GM21619 (cell line): ENCODE measurements at regions not wholly inside any gene's neighbourhood (a gene's known extent, or its start where the extent isn't known, plus 50 kb on each side); places are given as distances from the start of the nearest gene placed in this dataset.
"Not testable (repeated sequence)": the region's sequence is repeated elsewhere in the genome, so short reads cannot be mapped to it uniquely, and the experiment has no call there.

Experiments
- ATAC-seq: cut with Tn5 transposase; IDR thresholded peaks from one replicate; pipeline ENCODE4 v1.9.1; 2021; ENCODE audit not compliant: unreplicated experiment

DNA sequence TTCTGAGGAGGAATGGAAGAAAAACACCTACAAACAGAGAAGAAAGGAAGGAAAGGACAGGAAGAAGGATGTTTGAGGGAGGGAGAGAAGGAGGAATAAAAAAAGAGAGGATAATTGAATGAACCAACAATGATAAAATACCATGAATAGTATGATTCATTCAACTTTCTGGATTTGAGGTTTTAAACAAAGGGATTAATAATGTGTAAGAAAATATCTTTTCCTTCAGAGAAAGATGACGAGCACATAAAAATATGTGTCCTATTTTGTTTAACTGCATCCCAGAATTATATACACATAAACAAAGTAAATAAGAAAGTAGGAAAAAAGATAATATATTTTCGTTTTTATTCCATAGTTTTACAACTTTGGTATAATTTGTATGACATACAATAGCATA, 1380.4 kb downstream of the STIM2 start:
- ATAC-seq, result no peak

DNA sequence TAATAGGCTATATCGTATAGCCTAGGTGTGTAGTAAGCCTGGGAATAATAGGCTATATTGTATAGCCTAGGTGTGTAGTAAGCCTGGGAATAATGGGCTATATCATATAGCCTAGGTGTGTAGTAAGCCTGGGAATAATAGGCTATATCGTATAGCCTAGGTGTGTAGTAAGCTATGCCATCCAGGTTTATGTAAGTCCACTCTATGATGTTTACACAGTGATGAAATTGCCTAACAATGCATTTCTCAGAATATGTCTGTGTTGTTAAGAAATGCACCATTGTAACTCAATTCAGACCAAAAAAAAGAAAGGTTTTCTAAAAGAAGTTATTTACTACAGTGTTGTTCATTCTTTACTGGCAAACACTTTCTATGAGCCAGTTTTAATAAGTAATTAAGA, 1387.2 kb downstream of the STIM2 start:
- ATAC-seq, result no peak

DNA sequence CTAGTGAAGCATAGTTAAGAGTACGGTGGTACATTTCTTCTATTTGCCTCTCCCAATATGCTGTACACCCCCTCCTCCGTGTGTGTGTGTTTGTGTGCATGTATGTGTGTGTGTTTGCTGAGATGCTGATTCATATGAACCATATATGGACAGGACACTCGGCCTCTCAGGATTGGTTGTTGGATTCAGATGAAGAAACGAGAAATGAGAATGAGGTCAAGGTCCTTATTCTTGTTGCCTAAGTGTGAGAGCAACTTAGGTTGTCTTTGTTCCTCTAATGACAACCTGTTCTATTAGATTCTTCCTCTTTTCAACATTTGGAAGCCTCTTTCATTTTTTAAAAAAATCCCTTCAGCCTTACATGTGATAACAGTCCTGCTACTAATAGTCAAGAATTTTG, 1387.6 kb downstream of the STIM2 start:
- no peak for ATAC-seq

DNA sequence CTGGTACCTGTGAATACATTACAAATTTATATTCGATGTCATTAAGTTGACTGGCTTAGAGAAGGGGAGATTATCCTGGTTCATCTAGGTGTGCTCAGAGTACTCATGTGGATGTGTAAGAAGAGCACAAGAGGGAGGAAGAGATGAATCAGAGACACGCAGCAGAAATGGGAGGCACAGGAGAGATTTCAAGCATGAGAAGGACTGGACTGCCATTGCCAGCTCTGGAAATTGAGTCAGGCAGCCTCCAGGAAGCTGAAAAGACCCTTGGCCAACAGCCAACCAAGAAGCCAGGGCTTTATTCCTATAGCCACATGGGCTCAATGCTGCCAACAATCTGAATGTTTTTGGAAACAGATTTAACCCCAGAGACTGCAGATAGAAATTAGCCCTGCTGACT, 1390.0 kb downstream of the STIM2 start:
- ATAC-seq, result no peak

DNA sequence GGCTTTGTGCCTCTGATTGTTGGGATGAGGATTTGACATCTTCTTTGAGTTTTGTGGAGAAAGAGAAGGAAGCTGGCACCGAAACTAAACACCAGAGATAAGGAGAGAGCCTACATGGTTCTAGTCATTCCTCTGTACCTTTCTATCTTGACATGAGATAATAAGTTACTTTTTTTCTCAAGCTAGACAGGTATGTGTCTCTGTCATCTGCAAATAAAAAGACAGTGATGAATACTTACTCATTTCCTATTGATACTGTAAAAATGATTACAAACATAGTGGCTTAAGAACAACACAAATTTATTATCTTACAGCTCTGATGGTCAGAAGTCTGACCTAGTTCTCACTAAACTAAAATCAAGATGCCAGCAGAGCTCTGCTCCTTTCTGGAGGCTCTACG, 1391.2 kb downstream of the STIM2 start:
- ATAC-seq, result no peak

DNA sequence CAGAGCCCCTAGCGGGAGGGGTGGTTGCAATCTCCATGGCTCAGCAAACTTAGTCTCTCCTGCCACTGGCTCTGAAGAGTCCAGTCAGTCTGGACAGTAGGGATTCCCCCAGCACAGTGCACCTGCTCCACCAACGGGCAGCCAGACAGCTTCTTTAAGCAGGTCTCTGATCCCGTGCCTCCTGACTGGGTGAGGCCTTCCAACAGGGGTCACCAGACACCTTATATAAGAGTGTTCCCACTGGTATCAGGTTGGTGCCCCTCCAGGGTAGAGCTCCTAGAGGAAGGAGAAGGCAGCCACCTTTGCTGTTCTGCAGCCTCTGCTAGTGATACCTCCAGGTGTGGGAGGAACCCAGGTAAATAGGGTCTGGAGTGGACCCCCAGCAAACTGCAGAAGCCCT, 1393.4 kb downstream of the STIM2 start:
- no peak for ATAC-seq

DNA sequence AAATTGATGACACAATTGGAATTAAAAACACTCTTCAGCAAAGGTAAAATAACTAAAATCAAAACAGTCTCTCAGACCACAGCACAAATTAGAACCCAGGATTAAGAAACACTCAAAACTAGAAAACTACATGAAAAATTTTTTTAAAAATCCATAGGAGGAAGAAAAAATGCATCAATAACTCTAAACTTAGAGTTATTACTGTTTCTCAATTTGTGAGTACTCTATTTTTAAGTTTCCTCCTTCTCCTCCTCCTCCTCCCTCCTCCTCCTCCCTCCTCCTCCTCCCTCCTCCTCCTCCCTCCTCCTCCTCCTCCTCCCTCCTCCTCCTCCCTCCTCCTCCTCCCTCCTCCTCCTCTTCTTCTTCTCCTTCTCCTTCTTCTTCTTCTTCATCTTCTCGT, 1395.7 kb downstream of the STIM2 start:
- ATAC-seq, result no peak

DNA sequence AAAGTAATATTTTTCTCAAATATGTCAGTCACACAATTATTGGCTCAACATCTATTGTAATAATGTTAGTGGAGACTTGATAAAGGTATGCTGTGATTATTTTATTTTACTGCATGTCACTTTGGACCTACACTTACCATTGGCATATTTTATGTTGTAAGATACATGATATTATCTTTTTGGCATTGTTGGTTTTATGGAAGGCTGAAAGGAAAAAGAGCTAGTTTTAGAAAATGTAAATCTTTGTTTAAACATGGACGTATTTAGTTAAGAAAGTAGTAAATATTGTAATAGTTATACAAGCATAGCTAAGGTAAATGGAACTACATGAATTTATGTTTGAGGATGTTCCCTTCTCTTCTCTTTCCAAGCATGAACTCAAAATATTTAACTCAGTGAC, 1399.3 kb downstream of the STIM2 start:
- ATAC-seq, result no peak

DNA sequence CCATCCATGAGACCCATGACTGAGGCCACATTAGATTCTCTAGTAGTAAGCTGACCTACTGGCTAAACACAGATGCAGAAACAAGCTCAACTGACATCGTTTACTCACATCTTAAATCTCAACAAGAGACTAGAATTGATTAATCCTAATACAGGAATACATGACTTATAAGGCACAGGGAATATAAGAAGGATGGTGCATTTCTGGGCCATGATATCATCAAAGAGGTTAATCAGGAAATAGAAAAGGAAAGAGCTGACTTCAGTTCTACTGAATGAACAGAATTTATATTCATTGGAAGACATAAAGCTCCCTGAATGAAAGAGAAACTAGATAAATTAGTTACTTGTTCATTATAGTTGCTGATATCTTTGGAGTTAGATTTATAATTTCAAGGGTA, 1406.5 kb downstream of the STIM2 start:
- no peak for ATAC-seq

DNA sequence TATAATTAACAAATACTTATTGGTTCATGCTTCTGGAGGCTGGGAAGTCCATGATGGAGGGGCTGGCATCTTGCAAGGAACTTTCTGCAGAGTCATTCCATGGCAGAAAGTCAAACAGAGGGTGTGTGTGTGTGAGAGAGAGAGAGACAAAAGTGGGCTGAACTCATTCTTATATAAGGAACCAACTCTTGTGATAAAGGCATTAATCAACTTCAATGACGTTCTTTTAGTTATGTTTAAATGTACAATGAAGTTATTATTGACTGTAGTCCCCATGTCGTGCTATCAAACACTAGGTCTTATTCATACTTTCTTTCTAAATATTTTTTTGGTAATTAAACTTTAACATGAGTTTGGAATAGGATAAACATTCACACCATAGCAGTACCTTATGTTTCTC, 1408.8 kb downstream of the STIM2 start:
- ATAC-seq, result no peak

DNA sequence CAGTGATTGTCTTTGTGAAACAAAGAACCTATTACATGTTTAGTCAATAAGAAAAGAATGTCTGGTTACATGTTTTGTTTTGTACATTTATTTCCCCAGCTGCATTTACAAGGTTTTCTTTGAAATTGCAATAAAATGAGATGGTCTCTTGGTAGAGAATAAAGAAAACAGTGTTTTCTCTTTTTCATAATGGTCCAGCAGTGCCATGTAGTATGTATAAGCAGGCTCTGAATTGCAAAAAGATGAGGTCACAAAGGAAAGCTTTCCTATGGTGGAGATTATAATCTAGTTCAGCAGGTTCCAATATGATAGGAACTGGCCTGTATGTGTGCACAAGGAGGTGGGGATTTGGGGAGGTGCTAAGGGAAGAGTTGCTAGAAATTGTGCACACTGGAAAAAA, 1417.3 kb downstream of the STIM2 start:
- no peak for ATAC-seq

DNA sequence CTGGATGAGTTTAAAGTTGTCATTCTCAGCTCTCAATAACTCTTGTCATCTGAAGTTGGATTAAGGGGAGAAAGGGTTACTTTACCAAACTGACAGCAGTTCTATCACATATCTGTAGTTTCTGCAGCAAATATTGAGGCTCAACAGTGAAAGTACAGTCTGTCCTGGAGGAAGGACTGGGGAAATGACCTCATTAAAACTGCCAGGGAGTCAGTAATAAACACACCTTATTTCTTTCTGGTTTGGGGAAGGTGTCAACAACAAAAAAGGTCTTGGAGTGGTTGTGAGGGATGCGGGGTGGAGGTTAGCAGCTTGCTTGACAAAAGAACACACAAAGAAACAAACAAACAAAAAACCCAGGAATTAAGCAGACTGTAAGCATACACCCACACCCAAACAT, 1418.0 kb downstream of the STIM2 start:
- ATAC-seq, result no peak

DNA sequence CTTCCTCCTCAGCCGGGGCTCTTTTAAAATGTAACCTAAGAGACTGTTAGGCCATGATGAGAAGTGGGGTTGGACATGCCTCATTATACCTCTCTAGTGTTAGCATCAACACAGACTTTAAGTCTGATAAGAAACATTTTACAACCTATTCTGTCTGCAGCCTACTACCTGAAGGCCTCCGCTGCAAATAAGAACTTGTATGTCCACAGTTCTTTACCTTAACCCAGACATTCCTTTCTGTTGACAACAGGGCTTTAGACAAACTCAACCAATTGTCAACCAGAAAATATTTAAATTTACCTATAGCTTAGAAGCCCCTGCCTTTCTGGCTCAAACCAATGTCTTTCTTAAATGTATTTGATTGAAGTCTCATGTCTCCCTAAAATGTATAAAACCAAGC, 1418.6 kb downstream of the STIM2 start:
- ATAC-seq, result no peak

DNA sequence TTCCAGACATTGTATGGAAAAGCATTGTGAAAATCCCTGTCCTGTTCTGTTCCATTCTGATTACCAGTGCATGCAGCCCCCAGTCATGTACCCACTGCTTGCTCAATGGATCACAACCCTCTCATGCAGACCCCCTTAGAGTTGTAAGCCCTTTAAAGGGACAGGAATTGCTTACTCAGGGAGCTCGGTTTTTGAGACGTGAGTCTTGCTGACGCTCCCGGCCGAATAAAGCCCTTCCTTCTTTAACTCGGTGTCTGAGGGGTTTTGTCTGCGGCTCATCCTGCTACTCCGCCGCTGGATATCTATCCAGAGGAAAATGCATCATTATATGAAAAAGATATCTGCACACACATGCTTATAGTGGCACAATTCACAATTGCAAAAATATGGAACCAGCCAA, 1425.6 kb downstream of the STIM2 start:
- not testable (repeated sequence) for ATAC-seq

DNA sequence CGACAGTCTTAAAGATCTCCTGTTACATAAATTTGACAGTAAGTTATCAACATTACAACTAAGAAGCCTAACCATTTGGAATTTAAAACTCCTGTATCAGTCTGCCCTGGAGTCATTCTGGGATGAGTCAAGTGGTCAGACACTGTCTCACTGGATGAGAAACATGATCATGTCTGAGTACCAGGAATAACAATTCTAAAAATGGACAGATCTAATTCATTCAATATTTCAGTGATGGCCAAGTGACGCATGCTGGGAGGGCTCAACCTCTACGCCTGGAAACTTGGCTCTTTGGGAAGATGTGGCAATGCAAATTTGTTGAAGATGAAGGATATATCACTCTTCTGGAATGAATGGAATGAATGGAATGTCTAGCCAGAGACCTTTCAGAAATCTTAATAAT, 1427.2 kb downstream of the STIM2 start:
- ATAC-seq, result no peak

DNA sequence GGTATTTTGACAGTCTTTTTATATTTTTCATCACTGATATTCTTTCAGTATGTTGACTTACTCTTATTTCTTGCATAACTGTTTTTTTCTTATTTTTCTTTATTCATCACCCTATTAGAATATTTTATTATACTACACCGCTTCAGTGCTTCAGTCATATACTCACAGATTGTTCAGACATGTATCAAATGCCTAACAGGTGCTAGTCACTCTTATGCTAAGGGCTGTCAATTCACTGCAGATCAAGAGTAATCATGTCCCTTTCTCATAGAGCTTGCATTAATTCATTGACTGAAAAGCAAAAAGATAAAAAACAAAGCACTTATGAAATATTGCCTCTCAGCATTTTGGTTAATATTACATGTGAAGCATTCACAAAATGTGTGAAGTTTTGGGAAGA, 1435.6 kb downstream of the STIM2 start:
- ATAC-seq, result no peak

DNA sequence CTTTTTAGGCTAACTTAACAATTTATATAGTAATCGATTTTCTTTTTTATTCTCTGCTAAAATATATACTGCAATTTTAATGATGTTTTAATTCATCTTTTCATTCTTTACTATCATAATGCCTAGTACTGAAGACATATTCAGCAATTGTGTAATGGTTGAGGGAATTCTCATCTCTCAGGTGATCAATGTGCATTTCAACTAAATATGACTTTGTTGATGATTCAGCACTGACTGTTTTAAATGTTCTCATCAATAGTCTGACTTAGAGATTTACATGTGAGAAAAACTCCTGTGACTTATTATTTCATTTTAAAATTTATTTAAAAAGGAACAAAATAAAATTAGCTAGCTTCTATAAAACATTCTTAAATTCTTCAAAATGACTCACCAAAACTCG, 1450.3 kb downstream of the STIM2 start:
- no peak for ATAC-seq

DNA sequence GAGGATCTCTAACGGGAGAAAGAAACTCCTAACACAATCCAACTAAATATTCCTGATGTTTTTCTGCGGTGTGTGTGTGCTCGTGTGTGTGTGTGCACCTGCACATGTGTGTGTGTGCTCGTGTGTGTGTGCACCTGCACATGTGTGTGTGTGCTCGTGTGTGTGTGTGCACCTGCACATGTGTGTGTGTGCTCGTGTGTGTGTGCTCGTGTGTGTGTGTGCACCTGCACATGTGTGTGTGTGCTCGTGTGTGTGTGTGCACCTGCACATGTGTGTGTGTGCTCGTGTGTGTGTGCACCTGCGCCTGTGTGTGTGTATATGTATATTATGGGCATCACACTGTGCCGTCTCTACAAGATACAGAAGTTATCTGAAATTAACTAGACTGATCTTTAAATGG, 1451.9 kb downstream of the STIM2 start:
- ATAC-seq, result not testable (repeated sequence)

DNA sequence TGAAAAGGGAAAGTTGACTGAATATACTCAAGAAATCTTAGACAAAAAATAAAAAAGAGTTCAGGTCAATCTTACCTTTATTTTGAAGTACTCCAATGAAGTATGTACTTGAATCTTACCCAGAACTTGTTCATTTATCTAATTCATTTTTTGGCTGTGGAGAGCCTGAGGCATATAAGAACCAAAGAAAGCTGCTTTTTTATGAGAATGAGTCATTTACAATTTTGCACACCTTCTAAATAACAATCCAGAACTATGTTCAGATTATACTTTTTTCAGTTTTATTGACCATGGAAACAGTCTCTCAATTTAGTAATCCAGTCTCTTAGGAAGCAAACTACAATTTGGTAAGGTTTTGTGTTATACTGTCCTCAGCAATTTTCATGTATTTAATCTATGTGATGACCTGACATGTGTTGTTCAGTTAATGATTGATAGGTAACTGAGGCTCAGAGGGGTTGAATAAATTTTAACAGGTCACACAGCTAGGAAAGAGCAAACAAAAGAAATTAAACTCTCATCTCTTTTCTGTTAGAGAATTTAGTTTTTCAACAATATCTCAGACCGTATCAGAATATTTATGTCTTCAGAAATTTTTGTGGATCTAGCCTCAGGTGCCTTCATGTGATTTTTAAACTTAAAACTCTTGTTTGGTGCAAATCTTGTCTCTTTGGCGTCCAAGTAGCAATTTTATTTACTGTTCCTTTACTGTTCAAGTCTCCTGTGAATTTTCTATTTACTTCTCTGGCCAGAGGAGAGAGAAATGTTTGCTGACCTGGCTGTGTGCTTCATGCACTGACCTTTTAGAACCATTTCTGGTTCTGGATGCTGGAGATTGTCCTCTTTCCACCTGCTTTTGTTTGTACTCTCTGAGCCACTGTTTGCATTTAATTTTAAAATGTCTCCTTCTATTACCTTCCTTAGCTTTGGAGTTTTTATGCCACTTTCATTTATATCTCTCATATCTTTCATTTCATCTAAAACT, 1453.4 kb downstream of the STIM2 start:
- no peak for ATAC-seq

DNA sequence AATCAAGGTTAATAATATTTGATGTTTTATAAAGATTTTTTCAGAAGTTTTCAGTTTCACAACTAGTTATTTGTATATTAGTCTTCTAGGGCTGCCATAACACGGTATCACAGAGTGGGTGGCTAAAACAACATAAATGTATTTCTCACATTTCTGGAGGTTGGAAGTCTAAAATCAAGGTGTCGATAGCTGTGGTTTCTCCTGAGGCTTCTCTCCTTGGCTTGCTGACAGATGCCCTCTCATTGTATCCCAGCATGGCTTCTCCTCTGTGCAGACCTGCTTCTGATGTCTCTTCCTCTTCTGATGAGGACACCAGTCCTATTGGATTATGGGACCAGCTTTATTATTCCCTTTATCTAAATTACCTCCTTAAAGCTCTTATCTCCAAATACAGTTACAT, 1456.6 kb downstream of the STIM2 start:
- ATAC-seq, result no peak

DNA sequence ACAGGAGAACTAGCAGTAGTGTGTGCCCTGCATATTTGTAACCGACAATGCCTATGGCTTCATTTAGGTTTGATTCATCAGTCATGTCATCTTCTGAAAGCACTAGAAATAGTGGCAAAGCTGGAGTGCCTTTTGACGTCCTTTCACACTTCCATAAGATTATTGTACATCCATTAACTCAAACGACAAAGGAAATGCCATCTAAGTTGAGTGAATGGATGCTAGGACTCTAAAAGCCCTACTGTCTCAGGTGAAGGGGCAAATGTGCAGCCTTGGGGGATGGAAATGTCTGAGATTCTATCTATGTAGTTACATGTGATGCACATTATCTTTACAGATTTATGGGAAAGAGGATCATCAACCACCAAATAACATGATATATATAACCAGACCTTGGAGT, 1473.6 kb downstream of the STIM2 start:
- no peak for ATAC-seq

DNA sequence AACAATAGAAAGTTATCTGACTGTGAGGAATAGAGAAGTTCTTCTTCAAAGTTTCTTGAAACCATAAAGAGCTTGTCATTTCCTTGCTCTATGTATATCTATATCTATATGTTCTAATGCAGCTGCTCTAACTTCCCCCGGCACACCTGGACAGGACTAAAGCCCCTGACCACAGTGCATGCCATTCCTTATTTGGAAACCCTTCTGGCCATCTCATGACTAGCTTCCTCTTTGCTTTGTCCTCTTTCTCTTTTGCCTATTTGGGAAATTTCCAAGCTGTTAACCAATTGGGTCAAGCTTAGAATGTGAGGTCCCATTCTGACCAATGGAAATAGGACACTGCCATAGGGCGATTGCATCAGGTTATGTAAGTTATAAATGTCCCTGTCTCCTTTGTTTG, 1481.1 kb downstream of the STIM2 start:
- no peak for ATAC-seq

DNA sequence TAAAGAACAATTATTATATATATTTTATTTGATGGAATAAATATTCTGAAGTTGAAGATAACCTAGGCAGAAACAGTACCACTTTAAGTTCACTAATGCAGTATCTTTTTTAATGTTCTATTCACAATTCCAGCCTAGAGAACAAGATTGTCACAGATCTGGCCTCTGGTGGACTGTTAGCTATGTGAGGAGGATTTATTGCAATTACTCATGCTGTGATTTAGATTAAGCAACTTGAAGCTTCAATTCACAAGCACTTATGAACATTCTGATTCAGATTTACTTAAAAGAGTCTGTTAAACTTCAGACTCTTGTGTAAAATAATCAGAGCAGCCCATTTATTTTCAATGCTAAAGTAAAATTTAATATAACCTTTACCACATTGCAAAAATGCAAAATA, 1489.8 kb downstream of the STIM2 start:
- no peak for ATAC-seq
